Naive B cell (primary cell): ENCODE measurements at regions not wholly inside any gene's neighbourhood (a gene's known extent, or its start where the extent isn't known, plus 50 kb on each side); places are given as distances from the start of the nearest gene placed in this dataset.
"Not testable (repeated sequence)": the region's sequence is repeated elsewhere in the genome, so short reads cannot be mapped to it uniquely, and the experiment has no call there.

ENCODE experiments used
- ATAC-seq, 2 donors: fragments of 150-1000 bp; cut with Tn5 transposase; 2 replicates each; pipeline ENCODE4 v1.10.0; 2021; ENCODE audit warnings: low read depth in 2 of 2, mild to moderate bottlenecking in 2 of 2, moderate library complexity in 2 of 2
- DNase-seq: peaks from one replicate; pipeline ENCODE4 v3.0.0; 2022
- H3K27ac Mint-ChIP-seq, 6 donors: one replicate each; pipeline ENCODE4 v1.8.0; 2020 to 2022; ENCODE audit warnings: mild to moderate bottlenecking in 6 of 6, mixed read lengths in 6 of 6, moderate library complexity in 5 of 6, inconsistent platforms in 2 of 6
- H3K27me3 Mint-ChIP-seq, 3 donors: one replicate each; pipeline ENCODE4 v1.8.0; 2021 to 2022; ENCODE audit warnings: mixed read lengths in 3 of 3, mild to moderate bottlenecking in 1 of 3
- H3K36me3 Mint-ChIP-seq, 2 donors: one replicate each; pipeline ENCODE4 v1.8.0; 2020 to 2022; ENCODE audit warnings: mixed read lengths in 2 of 2, inconsistent platforms in 1 of 2, mild to moderate bottlenecking in 1 of 2
- H3K4me1 Mint-ChIP-seq, 3 donors: one replicate each; pipeline ENCODE4 v1.8.0; 2020 to 2022; ENCODE audit warnings: mixed read lengths in 3 of 3, inconsistent platforms in 1 of 3, mild to moderate bottlenecking in 1 of 3, moderate library complexity in 1 of 3
- H3K4me3 Mint-ChIP-seq, 8 donors: one replicate each; pipeline ENCODE4 v1.8.0; 2020 to 2022; ENCODE audit warnings: mild to moderate bottlenecking in 8 of 8, mixed read lengths in 8 of 8, moderate library complexity in 8 of 8, inconsistent platforms in 2 of 8
- H3K9me3 Mint-ChIP-seq, 7 donors: one replicate each; pipeline ENCODE4 v1.8.0; 2020 to 2022; ENCODE audit warnings: mixed read lengths in 7 of 7, mild to moderate bottlenecking in 5 of 7, inconsistent platforms in 2 of 7, moderate library complexity in 1 of 7

- Mint-ChIP-seq H3K27ac (no peak overlapping the region), H3K4me1 (no peaks in the 10 kb centered on the region), H3K9me3 (peaks cover 0 to 10% (median 7%) of the 10 kb centered on the region in 7 donors), H3K36me3 (peaks cover 0 to 4% of the 10 kb centered on the region in 2 donors), H3K27me3 (no peaks in the 10 kb centered on the region), H3K4me3 (no peak overlapping the region)
- DNase-seq (no peak), ATAC-seq (no peak)
Observed at GRCh38 chr3:34065901-34066300, 267.5 kb downstream of the PDCD6IP start.

- H3K4me3 Mint-ChIP-seq: no peak overlapping the region
- peaks cover 0 to 8% (median 4%) of the 10 kb centered on the region in 7 donors for H3K9me3 Mint-ChIP-seq
- H3K27ac Mint-ChIP-seq: no peak overlapping the region
- H3K4me1 Mint-ChIP-seq: no peaks in the 10 kb centered on the region
- peaks cover 0 to 4% of the 10 kb centered on the region in 2 donors for H3K36me3 Mint-ChIP-seq
- DNase-seq (no peak), ATAC-seq (no peak)
- H3K27me3 Mint-ChIP-seq: no peaks in the 10 kb centered on the region
Observed at GRCh38 chr3:34066328-34066727, 267.9 kb downstream of the PDCD6IP start.

GRCh38 chr3:34066999-34067398 lies 268.6 kb downstream of the PDCD6IP start:
- Mint-ChIP-seq H3K4me3 (no peak overlapping the region), H3K27me3 (no peaks in the 10 kb centered on the region), H3K9me3 (peaks cover 0 to 7% (median 4%) of the 10 kb centered on the region in 7 donors), H3K27ac (no peak overlapping the region), H3K36me3 (peaks cover 0 to 4% of the 10 kb centered on the region in 2 donors), H3K4me1 (no peaks in the 10 kb centered on the region)
- DNase-seq: no peak
- no peak for ATAC-seq

- DNase-seq (no peak), ATAC-seq (no peak)
- Mint-ChIP-seq H3K9me3 (peaks cover 0 to 7% (median 4%) of the 10 kb centered on the region in 7 donors), H3K27ac (no peak overlapping the region), H3K27me3 (no peaks in the 10 kb centered on the region), H3K4me1 (no peaks in the 10 kb centered on the region), H3K4me3 (no peak overlapping the region), H3K36me3 (peaks cover 0 to 4% of the 10 kb centered on the region in 2 donors)
Observed at GRCh38 chr3:34067536-34068051, 269.2 kb downstream of the PDCD6IP start.

GRCh38 chr3:34068505-34068904 lies 270.1 kb downstream of the PDCD6IP start:
- DNase-seq: no peak
- H3K36me3 Mint-ChIP-seq: no peaks in the 10 kb centered on the region
- no peak overlapping the region for H3K27ac Mint-ChIP-seq
- H3K4me3 Mint-ChIP-seq: no peak overlapping the region
- peaks cover 0 to under 1% (median 0%) of the 10 kb centered on the region in 7 donors for H3K9me3 Mint-ChIP-seq
- peaks cover under 1 to 8% (median 5%) of the 10 kb centered on the region in 3 donors for H3K4me1 Mint-ChIP-seq
- no peak for ATAC-seq
- H3K27me3 Mint-ChIP-seq: no peaks in the 10 kb centered on the region

- DNase-seq: no peak
- H3K4me3 Mint-ChIP-seq: no peak overlapping the region
- no peaks in the 10 kb centered on the region for H3K27me3 Mint-ChIP-seq
- H3K9me3 Mint-ChIP-seq: no peaks in the 10 kb centered on the region
- no peaks in the 10 kb centered on the region for H3K36me3 Mint-ChIP-seq
- H3K27ac Mint-ChIP-seq: peak overlapping the region in 1 of 6 donors; percentile 9
- peaks cover 5 to 20% (median 5%) of the 10 kb centered on the region in 3 donors for H3K4me1 Mint-ChIP-seq
- no peak for ATAC-seq
Observed at GRCh38 chr3:34070831-34071585, 272.6 kb downstream of the PDCD6IP start.

- Mint-ChIP-seq H3K27ac (no peak overlapping the region), H3K4me1 (peaks cover 5 to 20% (median 5%) of the 10 kb centered on the region in 3 donors), H3K4me3 (no peak overlapping the region), H3K27me3 (no peaks in the 10 kb centered on the region), H3K9me3 (no peaks in the 10 kb centered on the region), H3K36me3 (no peaks in the 10 kb centered on the region)
- DNase-seq (no peak), ATAC-seq (no peak)
Observed at GRCh38 chr3:34072297-34072696, 273.9 kb downstream of the PDCD6IP start.

- ATAC-seq (no peak), DNase-seq (no peak)
- no peaks in the 10 kb centered on the region for H3K27me3 Mint-ChIP-seq
- H3K9me3 Mint-ChIP-seq: peaks cover 0 to 2% (median 0%) of the 10 kb centered on the region in 7 donors
- no peak overlapping the region for H3K4me3 Mint-ChIP-seq
- H3K4me1 Mint-ChIP-seq: peaks cover 5 to 20% (median 5%) of the 10 kb centered on the region in 3 donors
- H3K36me3 Mint-ChIP-seq: no peaks in the 10 kb centered on the region
- H3K27ac Mint-ChIP-seq: peak overlapping the region in 2 of 6 donors; percentile 19 to 23
Observed at GRCh38 chr3:34073111-34073510, 274.7 kb downstream of the PDCD6IP start.

- peaks cover 0 to 2% (median 0%) of the 10 kb centered on the region in 7 donors for H3K9me3 Mint-ChIP-seq
- H3K27ac Mint-ChIP-seq: peak overlapping the region in 2 of 6 donors; percentile 22 to 23
- ATAC-seq: no peak
- no peak for DNase-seq
- H3K4me3 Mint-ChIP-seq: no peak overlapping the region
- H3K4me1 Mint-ChIP-seq: peaks cover 5 to 20% (median 5%) of the 10 kb centered on the region in 3 donors
- H3K27me3 Mint-ChIP-seq: no peaks in the 10 kb centered on the region
- H3K36me3 Mint-ChIP-seq: no peaks in the 10 kb centered on the region
Observed at GRCh38 chr3:34073961-34074360, 275.5 kb downstream of the PDCD6IP start.

- ATAC-seq (no peak), DNase-seq (no peak)
- Mint-ChIP-seq H3K9me3 (peaks cover 0 to 2% (median 0%) of the 10 kb centered on the region in 7 donors), H3K36me3 (no peaks in the 10 kb centered on the region), H3K27me3 (no peaks in the 10 kb centered on the region), H3K4me1 (peaks cover 5 to 20% (median 5%) of the 10 kb centered on the region in 3 donors), H3K4me3 (no peak overlapping the region), H3K27ac (peak overlapping the region in 1 of 6 donors; percentile 69)
Observed at GRCh38 chr3:34075975-34076374, 277.5 kb downstream of the PDCD6IP start.

GRCh38 chr3:34077417-34078195 lies 279.2 kb downstream of the PDCD6IP start:
- Mint-ChIP-seq H3K4me3 (no peak overlapping the region), H3K27me3 (no peaks in the 10 kb centered on the region), H3K36me3 (no peaks in the 10 kb centered on the region), H3K27ac (peak overlapping the region in 1 of 6 donors; percentile 65), H3K9me3 (peaks cover 0 to 5% (median 0%) of the 10 kb centered on the region in 7 donors), H3K4me1 (peaks cover 5 to 20% (median 5%) of the 10 kb centered on the region in 3 donors)
- no peak for ATAC-seq
- DNase-seq: no peak

- no peaks in the 10 kb centered on the region for H3K36me3 Mint-ChIP-seq
- no peak for ATAC-seq
- H3K27ac Mint-ChIP-seq: no peak overlapping the region
- peaks cover 0 to 5% (median 0%) of the 10 kb centered on the region in 7 donors for H3K9me3 Mint-ChIP-seq
- peaks cover 0 to 12% (median 5%) of the 10 kb centered on the region in 3 donors for H3K4me1 Mint-ChIP-seq
- no peak for DNase-seq
- no peaks in the 10 kb centered on the region for H3K27me3 Mint-ChIP-seq
- no peak overlapping the region for H3K4me3 Mint-ChIP-seq
Observed at GRCh38 chr3:34078418-34078817, 280.0 kb downstream of the PDCD6IP start.

- H3K9me3 Mint-ChIP-seq, H3K27me3 Mint-ChIP-seq, H3K4me1 Mint-ChIP-seq, H3K27ac Mint-ChIP-seq, DNase-seq, H3K4me3 Mint-ChIP-seq, ATAC-seq, H3K36me3 Mint-ChIP-seq: not testable (repeated sequence)
Observed at GRCh38 chr3:34079849-34080248, 281.4 kb downstream of the PDCD6IP start.
